GM21528 (cell line): ENCODE measurements at regions not wholly inside any gene's neighbourhood (a gene's known extent, or its start where the extent isn't known, plus 50 kb on each side); places are given as distances from the start of the nearest gene placed in this dataset.
"Not testable (repeated sequence)": the region's sequence is repeated elsewhere in the genome, so short reads cannot be mapped to it uniquely, and the experiment has no call there.

Source experiments
- ATAC-seq: cut with Tn5 transposase; IDR thresholded peaks from one replicate; pipeline ENCODE4 v1.9.1; 2021; ENCODE audit warnings: mild to moderate bottlenecking, moderate library complexity; ENCODE audit not compliant: unreplicated experiment, low FRiP score

GRCh38 chrX:131818297-131818936 is 204.7 kb upstream of the STK26 start:
- no peak for ATAC-seq

GRCh38 chrX:131821945-131822622 is 201.0 kb upstream of the STK26 start:
- no peak for ATAC-seq

GRCh38 chrX:131826572-131826971 is 196.5 kb upstream of the STK26 start:
- no peak for ATAC-seq

GRCh38 chrX:131827935-131828334 is 195.2 kb upstream of the STK26 start:
- peak; percentile 62 for ATAC-seq

GRCh38 chrX:131828482-131828881 is 194.6 kb upstream of the STK26 start:
- no peak for ATAC-seq

GRCh38 chrX:131830400-131831184 is 192.5 kb upstream of the STK26 start:
- peak; percentile 82 for ATAC-seq

GRCh38 chrX:131831185-131831520 is 191.9 kb upstream of the STK26 start:
- no peak for ATAC-seq

GRCh38 chrX:131836161-131836560 is 186.9 kb upstream of the STK26 start:
- no peak for ATAC-seq

GRCh38 chrX:131837325-131837724 is 185.8 kb upstream of the STK26 start:
- ATAC-seq: no peak

GRCh38 chrX:131840799-131841495 is 182.2 kb upstream of the STK26 start:
- no peak for ATAC-seq

- no peak for ATAC-seq
These were observed 181.3 kb upstream of the STK26 start for GRCh38 chrX:131841496-131842437.

- no peak for ATAC-seq
These were observed 179.1 kb upstream of the STK26 start for GRCh38 chrX:131843987-131844386.

GRCh38 chrX:131845201-131845600 is 177.9 kb upstream of the STK26 start:
- ATAC-seq: no peak

GRCh38 chrX:131845771-131846170 is 177.3 kb upstream of the STK26 start:
- ATAC-seq: no peak

- not testable (repeated sequence) for ATAC-seq
These were observed 172.1 kb upstream of the STK26 start for GRCh38 chrX:131850964-131851363.

- ATAC-seq: no peak
These were observed 169.7 kb upstream of the STK26 start for GRCh38 chrX:131853440-131853839.

- ATAC-seq: no peak
These were observed 168.5 kb upstream of the STK26 start for GRCh38 chrX:131854581-131854980.

GRCh38 chrX:131861088-131861787 is 161.9 kb upstream of the STK26 start:
- ATAC-seq: no peak

- no peak for ATAC-seq
These were observed 160.8 kb upstream of the STK26 start for GRCh38 chrX:131862321-131862720.
